Caco-2 (cell line): ENCODE measurements at regions not wholly inside any gene's neighbourhood (a gene's known extent, or its start where the extent isn't known, plus 50 kb on each side); places are given as distances from the start of the nearest gene placed in this dataset.
A peak's percentile ranks its signal among the peaks of the same experiment; 100 is the strongest.

Experiments used
- BruUV-seq: library from RNA; stranded (reverse); fragments of 400-500 nt; replicated peaks from 2 replicates; lab custom pipeline; 2021; lab: Mats Ljungman, UMichigan
- CTCF ChIA-PET: fragments of 300-600 bp; sonication (Branson Sonifier 250); formaldehyde crosslinking; loops from one replicate; lab custom pipeline; 2022; ENCODE audit warnings: antibody characterized with exemption; lab: Charles Lee
- POLR2A ChIA-PET: fragments of 300-600 bp; sonication (Branson Sonifier 250); formaldehyde crosslinking; loops from one replicate; lab custom pipeline; 2022; ENCODE audit warnings: antibody characterized with exemption; lab: Charles Lee
- DNase-seq, 2 experiments: peaks; one replicate each; pipeline versions ENCODE4 v3.0.0 to v3.0.0-alpha.2; 2020 to 2022
- H3K27me3 ChIP-seq: replicated peaks from 2 replicates; pipeline ENCODE4 v1.6.0; 2011; ENCODE audit warnings: low read length; ENCODE audit not compliant: control insufficient read depth, insufficient read depth
- H3K36me3 ChIP-seq: 2 replicates; pipeline ENCODE4 v1.5.1; 2011; ENCODE audit warnings: low read length; ENCODE audit not compliant: control insufficient read depth, insufficient read depth
- H3K4me1 ChIP-seq: fragments of 250-450 bp; sonication (Bioruptor Pico); 2 replicates; pipeline ENCODE4 v1.5.1; 2020; ENCODE audit warnings: mild to moderate bottlenecking
- H3K4me3 ChIP-seq: 2 replicates; pipeline ENCODE4 v1.5.1; 2011; ENCODE audit warnings: low read depth, mild to moderate bottlenecking, control low read depth, low read length
- H3K9me3 ChIP-seq: fragments of 250-450 bp; sonication (Bioruptor Pico); 2 replicates; pipeline ENCODE4 v1.5.1; 2020; ENCODE audit warnings: mild to moderate bottlenecking, moderate library complexity
- H3K27ac Mint-ChIP-seq: one replicate; pipeline ENCODE4 v1.8.0; 2022; ENCODE audit warnings: mixed read lengths; ENCODE audit not compliant: unreplicated experiment
- H3K27me3 Mint-ChIP-seq: one replicate; pipeline ENCODE4 v1.8.0; 2022; ENCODE audit warnings: mixed read lengths; ENCODE audit not compliant: insufficient read depth, unreplicated experiment
- H3K36me3 Mint-ChIP-seq: one replicate; pipeline ENCODE4 v1.8.0; 2022; ENCODE audit warnings: mild to moderate bottlenecking, mixed read lengths; ENCODE audit not compliant: insufficient read depth, unreplicated experiment
- H3K4me1 Mint-ChIP-seq: one replicate; pipeline ENCODE4 v1.8.0; 2022; ENCODE audit warnings: low read depth, mixed read lengths; ENCODE audit not compliant: unreplicated experiment
- H3K4me3 Mint-ChIP-seq: one replicate; pipeline ENCODE4 v1.8.0; 2022; ENCODE audit warnings: mild to moderate bottlenecking, moderate library complexity, mixed read lengths; ENCODE audit not compliant: unreplicated experiment
- H3K9me3 Mint-ChIP-seq: one replicate; pipeline ENCODE4 v1.8.0; 2022; ENCODE audit warnings: mixed read lengths; ENCODE audit not compliant: unreplicated experiment
- intact Hi-C: fragments of 100-400 bp; cut with micrococcal nuclease; formaldehyde crosslinking; loops from one replicate; pipeline ENCODE4 v1.10.0; 2022; ENCODE audit not compliant: unreplicated experiment
- TF ChIP-seq, protein P1 (sequence below), 2 experiments: fragments of 200-600 bp in 1 of 2; IDR thresholded peaks; 1 replicate in 1 of 2; 2 replicates in 1 of 2; pipeline versions ENCODE4 v1.5.1 to v1.8.0; 2011 to 2022; ENCODE audit warnings: antibody characterized with exemption in 1 of 2, control low read depth in 1 of 2, inconsistent platforms in 1 of 2, low read depth in 1 of 2, low read length in 1 of 2, mild to moderate bottlenecking in 1 of 2, moderate library complexity in 1 of 2; ENCODE audit not compliant: insufficient read depth in 1 of 2, severe bottlenecking in 1 of 2, unreplicated experiment in 1 of 2

DNA sequence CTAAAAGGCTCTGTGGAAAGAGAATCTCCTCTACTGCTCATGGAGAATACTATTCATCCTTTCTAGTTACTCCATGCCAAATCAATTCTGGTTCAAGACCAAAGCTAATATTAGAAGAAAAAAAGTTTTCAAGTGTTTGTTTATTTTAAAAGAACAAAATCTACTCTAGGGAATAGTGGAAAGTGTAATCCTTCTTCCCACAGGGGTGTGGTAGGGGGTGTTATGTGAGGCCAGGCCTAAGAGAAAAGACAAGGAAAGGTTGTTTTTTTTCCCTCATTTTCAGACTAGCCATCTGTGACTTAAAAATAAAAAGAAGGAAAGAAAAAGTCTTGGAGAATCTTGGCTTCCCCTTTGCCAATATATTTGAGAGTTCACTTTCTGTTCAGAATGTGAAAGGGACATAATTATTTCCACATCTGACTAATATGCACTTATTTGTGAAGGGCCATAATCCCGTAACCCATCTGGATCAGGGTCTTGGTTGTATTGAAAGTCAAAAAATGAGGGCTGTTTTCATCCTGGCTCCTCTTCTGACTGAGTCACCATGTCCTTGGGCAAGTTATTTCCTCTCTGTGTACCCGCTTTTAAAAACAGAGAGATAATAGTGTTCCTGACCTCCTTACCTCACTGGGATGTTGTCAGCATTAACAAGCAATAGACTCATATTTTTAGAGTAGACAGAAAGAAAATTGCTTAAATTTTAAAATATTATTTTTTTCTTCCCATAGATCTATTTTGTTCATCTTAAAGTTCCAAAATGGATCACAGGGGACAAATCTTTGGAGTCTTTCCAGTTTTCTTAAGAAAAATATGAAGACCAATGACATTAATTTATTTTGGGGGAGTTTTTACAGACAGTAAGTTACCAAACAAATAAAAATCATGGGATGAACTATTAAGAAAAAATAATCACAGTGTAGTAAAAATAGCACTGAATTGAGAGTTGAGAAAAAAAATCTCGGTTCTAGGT is 233.7 kb downstream of the IBTK start:
- Mint-ChIP-seq H3K27me3 (no peaks in the 10 kb centered on the region), H3K4me3 (no peak overlapping the region), H3K9me3 (peaks cover 12% of the 10 kb centered on the region), H3K36me3 (no peaks in the 10 kb centered on the region), H3K27ac (no peak overlapping the region), H3K4me1 (no peaks in the 10 kb centered on the region)
- H3K9me3 ChIP-seq = peaks cover 11% of the 10 kb centered on the region
- DNase-seq = no peak
- POLR2A ChIA-PET = no interaction called here
- no TSS peak for BruUV-seq
- no peaks in the 10 kb centered on the region for H3K4me1 ChIP-seq
- H3K27me3 ChIP-seq = no peaks in the 10 kb centered on the region
- CTCF ChIA-PET = no interaction called here
- no peak overlapping the region for H3K4me3 ChIP-seq
- intact Hi-C loops = no loop called here
- TF ChIP-seq, protein P1, sequence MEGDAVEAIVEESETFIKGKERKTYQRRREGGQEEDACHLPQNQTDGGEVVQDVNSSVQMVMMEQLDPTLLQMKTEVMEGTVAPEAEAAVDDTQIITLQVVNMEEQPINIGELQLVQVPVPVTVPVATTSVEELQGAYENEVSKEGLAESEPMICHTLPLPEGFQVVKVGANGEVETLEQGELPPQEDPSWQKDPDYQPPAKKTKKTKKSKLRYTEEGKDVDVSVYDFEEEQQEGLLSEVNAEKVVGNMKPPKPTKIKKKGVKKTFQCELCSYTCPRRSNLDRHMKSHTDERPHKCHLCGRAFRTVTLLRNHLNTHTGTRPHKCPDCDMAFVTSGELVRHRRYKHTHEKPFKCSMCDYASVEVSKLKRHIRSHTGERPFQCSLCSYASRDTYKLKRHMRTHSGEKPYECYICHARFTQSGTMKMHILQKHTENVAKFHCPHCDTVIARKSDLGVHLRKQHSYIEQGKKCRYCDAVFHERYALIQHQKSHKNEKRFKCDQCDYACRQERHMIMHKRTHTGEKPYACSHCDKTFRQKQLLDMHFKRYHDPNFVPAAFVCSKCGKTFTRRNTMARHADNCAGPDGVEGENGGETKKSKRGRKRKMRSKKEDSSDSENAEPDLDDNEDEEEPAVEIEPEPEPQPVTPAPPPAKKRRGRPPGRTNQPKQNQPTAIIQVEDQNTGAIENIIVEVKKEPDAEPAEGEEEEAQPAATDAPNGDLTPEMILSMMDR (IDR thresholded peaks at IDR 0.05; ENCODE audit: insufficient read depth in 1 of 2, low read depth in 1 of 2, low read length in 1 of 2, severe bottlenecking in 1 of 2, unreplicated experiment in 1 of 2) = no peak
- H3K36me3 ChIP-seq = no peaks in the 10 kb centered on the region

DNA sequence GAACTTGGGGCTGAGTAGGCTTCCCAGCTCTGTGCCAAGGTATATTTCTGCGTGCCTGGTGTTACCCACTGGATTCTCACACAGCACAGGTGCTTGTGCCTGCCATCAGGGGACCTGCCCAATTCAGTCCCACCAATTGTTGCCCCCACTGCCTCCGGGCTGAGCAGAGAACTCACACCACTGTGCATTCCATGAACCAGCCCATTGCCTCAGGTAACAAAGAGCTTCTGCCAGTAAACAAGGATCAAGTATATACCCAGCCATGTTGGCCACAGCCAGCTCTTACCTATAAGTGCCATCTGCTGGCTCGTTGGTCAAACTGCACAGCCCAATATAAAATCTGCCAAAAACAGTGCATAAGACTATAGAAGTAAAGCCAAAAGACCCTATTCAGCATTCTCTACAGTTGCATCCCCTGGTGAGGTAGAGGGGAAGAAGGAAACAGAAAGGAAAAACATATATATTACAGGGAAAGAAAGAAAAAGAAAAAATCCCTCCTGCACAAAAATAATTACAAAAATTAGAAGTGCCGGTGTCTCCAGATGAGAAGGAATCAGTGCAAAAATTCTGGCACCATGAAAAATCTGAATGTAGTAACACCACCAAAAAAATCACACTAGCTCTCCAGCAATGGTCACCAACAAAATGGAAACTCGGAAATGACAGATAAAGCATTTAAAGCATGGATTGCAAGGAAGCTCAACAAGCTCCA is 241.4 kb downstream of the IBTK start:
- no peak overlapping the region for H3K4me3 ChIP-seq
- peaks cover 34% of the 10 kb centered on the region for H3K9me3 ChIP-seq
- TF ChIP-seq, protein P1 (IDR thresholded peaks at IDR 0.05; ENCODE audit: insufficient read depth in 1 of 2, low read depth in 1 of 2, low read length in 1 of 2, severe bottlenecking in 1 of 2, unreplicated experiment in 1 of 2) = peak; percentile 11 to 29
- Mint-ChIP-seq H3K27ac (no peak overlapping the region), H3K4me3 (no peak overlapping the region), H3K36me3 (peaks cover 6% of the 10 kb centered on the region), H3K9me3 (peaks cover 38% of the 10 kb centered on the region), H3K27me3 (no peaks in the 10 kb centered on the region), H3K4me1 (no peaks in the 10 kb centered on the region)
- POLR2A ChIA-PET = no interaction called here
- intact Hi-C loops = loop anchor here (1.0 to 2.0 kb wide), 3 partner anchors 67 to 416 kb away; partner anchors contain the start of gene TENT5A
- no peaks in the 10 kb centered on the region; the same call in 1 of the 2 replicates for H3K4me1 ChIP-seq
- no peaks in the 10 kb centered on the region for H3K27me3 ChIP-seq
- no peaks in the 10 kb centered on the region for H3K36me3 ChIP-seq
- DNase-seq = peak in 1 of 2 experiments; percentile 41
- CTCF ChIA-PET = interaction anchor here (0.9 to 1.1 kb wide), 2 partner anchors 253 to 254 kb away, joined by 4 to 5 read pairs; partner anchors contain the start of gene TENT5A
- BruUV-seq = no TSS peak

DNA sequence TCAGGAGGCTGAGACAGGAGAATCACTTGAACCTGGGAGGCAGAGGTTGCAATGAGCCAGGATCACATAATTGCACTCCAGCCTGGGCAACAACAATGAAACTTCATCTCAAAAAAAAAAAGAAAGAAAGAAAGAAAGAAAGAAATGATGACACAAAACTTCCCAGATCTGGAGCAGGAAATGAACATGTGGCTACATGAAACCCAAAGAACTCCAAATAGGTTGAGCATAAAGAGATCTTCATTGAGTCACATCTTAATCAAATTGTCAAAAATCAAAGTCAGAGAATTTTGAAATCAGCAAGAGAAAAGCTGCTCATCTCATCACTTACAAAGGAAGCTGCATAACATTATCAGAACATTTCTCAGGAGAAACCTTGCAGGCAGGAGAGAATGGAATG is 247.0 kb downstream of the IBTK start:
- no peaks in the 10 kb centered on the region for H3K9me3 Mint-ChIP-seq

More for the DNA sequence above, 247.0 kb downstream of the IBTK start:
- Histone ChIP-seq H3K27me3 (no peaks in the 10 kb centered on the region), H3K36me3 (no peaks in the 10 kb centered on the region), H3K4me3 (no peak overlapping the region), H3K9me3 (peaks cover 6% of the 10 kb centered on the region; the same call in 1 of the 2 replicates), H3K4me1 (no peaks in the 10 kb centered on the region)
- ChIA-PET CTCF (no interaction called here), POLR2A (no interaction called here)
- Mint-ChIP-seq H3K27ac (no peak overlapping the region), H3K4me1 (peaks cover 9% of the 10 kb centered on the region), H3K4me3 (no peak overlapping the region), H3K27me3 (no peaks in the 10 kb centered on the region), H3K36me3 (no peaks in the 10 kb centered on the region)
- TF ChIP-seq, protein P1 (IDR thresholded peaks at IDR 0.05; ENCODE audit: insufficient read depth in 1 of 2, low read depth in 1 of 2, low read length in 1 of 2, severe bottlenecking in 1 of 2, unreplicated experiment in 1 of 2) = no peak
- intact Hi-C loops = no loop called here
- no peak for DNase-seq
- BruUV-seq = no TSS peak
